ENCODE measurements at regions not wholly inside any gene's neighbourhood (a gene's known extent, or its start where the extent isn't known, plus 50 kb on each side); places are given as distances from the start of the nearest gene placed in this dataset.

GRCh38 chr15:29438703-29439055 is 169.1 kb upstream of the NSMCE3 start (continued):
- no peak for TF ChIP-seq ZNF449 (tag by site-specific recombination; IDR thresholded peaks at IDR 0.05)
- TF ChIP-seq ZNF488 (tag by site-specific recombination; IDR thresholded peaks at IDR 0.05), result no peak
- TF ChIP-seq ZNF48 (tag by site-specific recombination; IDR thresholded peaks at IDR 0.05), result no peak
- TF ChIP-seq ZNF324 (tag by site-specific recombination; IDR thresholded peaks at IDR 0.05), result no peak
- no peak for TF ChIP-seq ZBTB44 (tag by site-specific recombination; IDR thresholded peaks at IDR 0.05)
- TF ChIP-seq ZNF274 (IDR thresholded peaks at IDR 0.05; ENCODE audit: low read length), result no peak
- no peak for TF ChIP-seq ZNF274 (tag by site-specific recombination; IDR thresholded peaks at IDR 0.05; ENCODE audit: borderline replicate concordance)
- no peak for TF ChIP-seq ZNF664 (tag by site-specific recombination; IDR thresholded peaks at IDR 0.05)
- TF ChIP-seq ZNF518A (tag by site-specific recombination; conservative IDR thresholded peaks at IDR 0.05; ENCODE audit: low read depth), result no peak
- no peak for TF ChIP-seq ZNF600 (tag by site-specific recombination; IDR thresholded peaks at IDR 0.05)

GRCh38 chr15:29437888-29438702 is 168.5 kb upstream of the NSMCE3 start:
- Histone ChIP-seq H3K4me1 (ENCODE audit: control insufficient read depth, insufficient read depth, low read length) (no peaks in the 10 kb centered on the region), H3K36me3 (ENCODE audit: control insufficient read depth in 2 of 2, insufficient read depth in 1 of 2, low read length in 2 of 2) (no peaks in the 10 kb centered on the region), H3K4me3 (ENCODE audit: low read depth, low read length) (no peak overlapping the region), H3K27ac (ENCODE audit: extremely low read depth, low read depth, low read length) (no peak overlapping the region), H3K9me3 (ENCODE audit: control insufficient read depth, insufficient read depth, low read depth, low read length) (no peaks in the 10 kb centered on the region)
- TF ChIP-seq BCL11B (tag by site-specific recombination; IDR thresholded peaks at IDR 0.05; ENCODE audit: low read depth), result no peak
- TF ChIP-seq BCL11A (tag by site-specific recombination; IDR thresholded peaks at IDR 0.05; ENCODE audit: low read depth), result no peak
- TF ChIP-seq, protein P1, sequence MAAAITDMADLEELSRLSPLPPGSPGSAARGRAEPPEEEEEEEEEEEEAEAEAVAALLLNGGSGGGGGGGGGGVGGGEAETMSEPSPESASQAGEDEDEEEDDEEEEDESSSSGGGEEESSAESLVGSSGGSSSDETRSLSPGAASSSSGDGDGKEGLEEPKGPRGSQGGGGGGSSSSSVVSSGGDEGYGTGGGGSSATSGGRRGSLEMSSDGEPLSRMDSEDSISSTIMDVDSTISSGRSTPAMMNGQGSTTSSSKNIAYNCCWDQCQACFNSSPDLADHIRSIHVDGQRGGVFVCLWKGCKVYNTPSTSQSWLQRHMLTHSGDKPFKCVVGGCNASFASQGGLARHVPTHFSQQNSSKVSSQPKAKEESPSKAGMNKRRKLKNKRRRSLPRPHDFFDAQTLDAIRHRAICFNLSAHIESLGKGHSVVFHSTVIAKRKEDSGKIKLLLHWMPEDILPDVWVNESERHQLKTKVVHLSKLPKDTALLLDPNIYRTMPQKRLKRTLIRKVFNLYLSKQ (tag by site-specific recombination; IDR thresholded peaks at IDR 0.05; ENCODE audit: borderline replicate concordance), result no peak
- TF ChIP-seq ZNF621 (tag by site-specific recombination; IDR thresholded peaks at IDR 0.05), result no peak
- TF ChIP-seq GLIS2 (tag by site-specific recombination; IDR thresholded peaks at IDR 0.05), result no peak
- TF ChIP-seq ZNF629 (tag by site-specific recombination; IDR thresholded peaks at IDR 0.05), result no peak
- no peak for TF ChIP-seq ZNF664 (tag by site-specific recombination; IDR thresholded peaks at IDR 0.05)
- TF ChIP-seq, protein P2, sequence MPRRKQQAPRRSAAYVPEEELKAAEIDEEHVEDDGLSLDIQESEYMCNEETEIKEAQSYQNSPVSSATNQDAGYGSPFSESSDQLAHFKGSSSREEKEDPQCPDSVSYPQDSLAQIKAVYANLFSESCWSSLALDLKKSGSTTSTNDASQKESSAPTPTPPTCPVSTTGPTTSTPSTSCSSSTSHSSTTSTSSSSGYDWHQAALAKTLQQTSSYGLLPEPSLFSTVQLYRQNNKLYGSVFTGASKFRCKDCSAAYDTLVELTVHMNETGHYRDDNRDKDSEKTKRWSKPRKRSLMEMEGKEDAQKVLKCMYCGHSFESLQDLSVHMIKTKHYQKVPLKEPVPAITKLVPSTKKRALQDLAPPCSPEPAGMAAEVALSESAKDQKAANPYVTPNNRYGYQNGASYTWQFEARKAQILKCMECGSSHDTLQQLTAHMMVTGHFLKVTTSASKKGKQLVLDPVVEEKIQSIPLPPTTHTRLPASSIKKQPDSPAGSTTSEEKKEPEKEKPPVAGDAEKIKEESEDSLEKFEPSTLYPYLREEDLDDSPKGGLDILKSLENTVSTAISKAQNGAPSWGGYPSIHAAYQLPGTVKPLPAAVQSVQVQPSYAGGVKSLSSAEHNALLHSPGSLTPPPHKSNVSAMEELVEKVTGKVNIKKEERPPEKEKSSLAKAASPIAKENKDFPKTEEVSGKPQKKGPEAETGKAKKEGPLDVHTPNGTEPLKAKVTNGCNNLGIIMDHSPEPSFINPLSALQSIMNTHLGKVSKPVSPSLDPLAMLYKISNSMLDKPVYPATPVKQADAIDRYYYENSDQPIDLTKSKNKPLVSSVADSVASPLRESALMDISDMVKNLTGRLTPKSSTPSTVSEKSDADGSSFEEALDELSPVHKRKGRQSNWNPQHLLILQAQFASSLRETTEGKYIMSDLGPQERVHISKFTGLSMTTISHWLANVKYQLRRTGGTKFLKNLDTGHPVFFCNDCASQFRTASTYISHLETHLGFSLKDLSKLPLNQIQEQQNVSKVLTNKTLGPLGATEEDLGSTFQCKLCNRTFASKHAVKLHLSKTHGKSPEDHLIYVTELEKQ (tag by site-specific recombination; IDR thresholded peaks at IDR 0.05; ENCODE audit: borderline replicate concordance), result no peak
- no peak for TF ChIP-seq PBX3 (CRISPR knock-in tag; IDR thresholded peaks at IDR 0.05)
- ChIA-PET CTCF (no interaction called here), POLR2A (no interaction called here)
